IPS-20b (cell line): ENCODE measurements at regions not wholly inside any gene's neighbourhood (a gene's known extent, or its start where the extent isn't known, plus 50 kb on each side); places are given as distances from the start of the nearest gene placed in this dataset.

Experiments
- H3K27ac ChIP-seq: one replicate; pipeline ENCODE4 v1.5.1; 2013; ENCODE audit warnings: low read length
- H3K27me3 ChIP-seq: 2 replicates; pipeline ENCODE4 v1.6.1; 2013; ENCODE audit warnings: mild to moderate bottlenecking, low read length, inconsistent platforms; ENCODE audit not compliant: insufficient read depth
- H3K36me3 ChIP-seq: 2 replicates; pipeline ENCODE4 v1.6.1; 2013; ENCODE audit warnings: low read depth, mild to moderate bottlenecking, inconsistent platforms, low read length, moderate library complexity; ENCODE audit not compliant: insufficient read depth
- H3K4me1 ChIP-seq: 2 replicates; pipeline ENCODE4 v1.6.1; 2013; ENCODE audit warnings: mild to moderate bottlenecking, control low read depth, inconsistent platforms, low read length, moderate library complexity; ENCODE audit not compliant: insufficient read depth
- H3K4me3 ChIP-seq: 2 replicates; pipeline ENCODE4 v1.5.1; 2013; ENCODE audit warnings: mild to moderate bottlenecking, low read length, inconsistent platforms
- H3K9ac ChIP-seq: 2 replicates; pipeline ENCODE4 v1.6.1; 2013; ENCODE audit warnings: low read depth, mild to moderate bottlenecking, inconsistent platforms, low read length, moderate library complexity
- H3K9me3 ChIP-seq: 2 replicates; pipeline ENCODE4 v1.6.1; 2013; ENCODE audit warnings: mild to moderate bottlenecking, low read depth, low read length, inconsistent platforms; ENCODE audit not compliant: insufficient read depth

DNA sequence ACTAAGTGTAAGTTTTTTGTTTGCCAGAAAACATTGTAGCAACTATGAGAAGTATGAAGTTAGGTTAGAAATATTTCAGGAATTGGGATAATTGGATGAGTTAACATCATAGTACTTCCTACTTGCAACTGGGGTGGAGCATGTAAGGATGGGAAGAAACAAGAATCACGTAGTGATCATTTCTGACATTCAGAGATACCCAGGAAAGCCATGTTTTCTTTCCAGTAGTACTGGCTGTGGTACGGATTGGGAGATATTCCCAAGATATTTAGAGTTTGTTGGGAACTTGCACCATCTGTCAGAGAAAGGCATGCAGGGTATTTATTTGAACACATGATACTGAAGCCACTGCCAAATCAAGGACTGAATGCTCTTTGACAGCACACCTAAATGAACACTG is 87.6 kb upstream of the SLC4A4 start:
- Histone ChIP-seq H3K27me3 (no peaks in the 10 kb centered on the region), H3K4me1 (no peaks in the 10 kb centered on the region), H3K9me3 (no peaks in the 10 kb centered on the region), H3K36me3 (no peaks in the 10 kb centered on the region), H3K4me3 (no peak overlapping the region), H3K27ac (no peak overlapping the region), H3K9ac (no peak overlapping the region)

GRCh38 chr4:71253545-71253944 is 85.3 kb upstream of the SLC4A4 start:
- H3K36me3 ChIP-seq: no peaks in the 10 kb centered on the region
- no peak overlapping the region for H3K27ac ChIP-seq
- H3K9ac ChIP-seq: no peak overlapping the region
- no peak overlapping the region for H3K4me3 ChIP-seq
- no peaks in the 10 kb centered on the region for H3K27me3 ChIP-seq
- no peaks in the 10 kb centered on the region for H3K4me1 ChIP-seq
- no peaks in the 10 kb centered on the region for H3K9me3 ChIP-seq

DNA sequence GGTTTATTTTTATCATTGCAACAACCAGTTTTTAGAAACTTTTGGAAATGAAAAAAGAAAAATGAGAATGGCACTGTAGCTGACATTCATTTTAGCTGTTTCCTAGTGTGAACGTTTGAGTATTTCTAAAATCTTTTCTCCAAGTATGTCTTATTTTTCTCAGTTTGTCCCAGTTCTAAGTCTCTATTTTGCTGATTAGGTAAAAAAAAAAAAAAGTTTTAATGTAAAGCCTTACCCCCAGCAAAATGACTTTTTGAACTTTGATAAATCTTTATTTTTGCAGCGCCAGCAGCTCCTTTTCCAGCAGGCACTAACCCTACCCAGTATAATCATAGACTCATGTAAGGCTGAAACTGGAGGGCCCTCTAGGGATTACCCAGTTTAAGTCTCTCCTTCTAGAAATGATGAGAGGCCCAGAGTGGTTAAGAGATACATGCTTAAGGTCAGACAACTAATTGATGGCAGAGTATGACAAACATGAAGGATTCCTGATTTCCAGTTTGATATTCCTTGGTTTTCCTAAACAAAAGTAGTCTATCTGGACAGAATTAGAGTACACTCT is 84.3 kb upstream of the SLC4A4 start:
- Histone ChIP-seq H3K4me1 (no peaks in the 10 kb centered on the region), H3K27ac (no peak overlapping the region), H3K27me3 (no peaks in the 10 kb centered on the region), H3K36me3 (no peaks in the 10 kb centered on the region), H3K4me3 (no peak overlapping the region), H3K9me3 (no peaks in the 10 kb centered on the region), H3K9ac (no peak overlapping the region)

DNA sequence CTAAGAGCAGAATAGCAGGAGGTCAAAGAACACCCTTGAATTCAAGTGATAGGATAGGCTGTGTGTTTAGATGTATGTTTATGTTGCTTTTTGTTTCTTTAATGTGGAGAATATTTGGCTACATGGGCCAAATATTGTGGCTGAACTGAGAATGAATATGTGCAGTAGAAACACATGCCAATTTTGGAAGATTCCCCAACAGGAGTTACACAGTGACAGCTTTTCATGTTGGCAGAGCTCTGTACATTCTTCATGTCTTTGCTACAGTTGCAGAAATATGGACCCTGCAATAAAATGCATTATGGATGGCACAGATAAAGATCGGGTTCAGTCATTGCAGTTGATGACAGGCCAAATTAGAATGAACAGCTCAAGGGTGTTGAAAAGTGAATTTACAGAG is 82.8 kb upstream of the SLC4A4 start:
- H3K9ac ChIP-seq: no peak overlapping the region
- no peaks in the 10 kb centered on the region for H3K27me3 ChIP-seq
- no peaks in the 10 kb centered on the region for H3K9me3 ChIP-seq
- H3K36me3 ChIP-seq: no peaks in the 10 kb centered on the region
- H3K4me3 ChIP-seq: no peak overlapping the region
- H3K4me1 ChIP-seq: no peaks in the 10 kb centered on the region
- no peak overlapping the region for H3K27ac ChIP-seq

DNA sequence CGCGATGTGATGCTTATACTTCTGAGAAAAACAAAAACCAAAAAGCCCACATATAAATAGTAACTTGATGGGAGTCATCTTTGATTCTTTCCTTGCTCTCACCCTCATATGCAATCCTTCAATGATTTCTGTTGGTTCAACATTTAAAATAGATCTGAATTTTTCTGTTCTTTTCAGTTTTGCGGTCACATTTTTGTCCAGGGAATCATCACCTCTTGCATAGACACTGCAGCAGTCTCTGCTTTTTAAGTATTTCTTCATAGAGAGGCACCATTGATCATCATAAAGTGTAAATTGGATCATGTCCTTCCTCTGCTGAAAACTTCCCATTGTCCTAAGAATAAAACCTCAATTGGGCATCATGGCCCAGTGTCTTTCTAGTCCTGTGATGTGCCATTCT is 81.1 kb upstream of the SLC4A4 start:
- Histone ChIP-seq H3K27ac (no peak overlapping the region), H3K9ac (no peak overlapping the region)

GRCh38 chr4:71258323-71258722 is 80.5 kb upstream of the SLC4A4 start:
- Histone ChIP-seq H3K27ac (no peak overlapping the region), H3K9ac (no peak overlapping the region), H3K36me3 (no peaks in the 10 kb centered on the region), H3K9me3 (no peaks in the 10 kb centered on the region), H3K4me3 (no peak overlapping the region), H3K27me3 (no peaks in the 10 kb centered on the region), H3K4me1 (no peaks in the 10 kb centered on the region; the same call in 1 of the 2 replicates)

More for the DNA sequence above, 81.1 kb upstream of the SLC4A4 start:
- Histone ChIP-seq H3K9me3 (no peaks in the 10 kb centered on the region), H3K4me3 (no peak overlapping the region), H3K36me3 (no peaks in the 10 kb centered on the region), H3K4me1 (no peaks in the 10 kb centered on the region; the same call in 1 of the 2 replicates), H3K27me3 (no peaks in the 10 kb centered on the region)

DNA sequence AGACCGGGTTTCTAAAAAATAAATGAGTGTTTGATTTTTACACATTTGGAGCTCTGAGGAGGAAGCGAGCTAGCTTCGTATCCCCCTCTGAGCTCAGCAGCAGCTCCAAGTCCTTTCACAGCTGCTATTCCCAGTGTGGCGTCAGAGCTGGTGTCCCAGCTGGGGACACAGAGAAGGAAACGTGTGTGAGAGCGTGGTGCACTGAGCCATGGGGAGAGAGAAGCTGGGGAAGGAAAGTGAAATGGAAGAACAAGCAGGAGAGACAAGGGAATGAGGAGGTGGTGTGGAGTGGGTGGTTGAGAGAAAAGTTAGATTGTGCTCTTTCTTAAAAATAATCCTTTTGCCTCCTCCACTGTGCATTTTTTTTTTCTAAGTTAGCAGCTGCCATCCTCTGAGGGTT is 79.5 kb upstream of the SLC4A4 start:
- Histone ChIP-seq H3K9me3 (no peaks in the 10 kb centered on the region), H3K9ac (no peak overlapping the region), H3K36me3 (no peaks in the 10 kb centered on the region), H3K4me3 (no peak overlapping the region), H3K27ac (no peak overlapping the region), H3K4me1 (no peaks in the 10 kb centered on the region; the same call in 1 of the 2 replicates), H3K27me3 (no peaks in the 10 kb centered on the region)

DNA sequence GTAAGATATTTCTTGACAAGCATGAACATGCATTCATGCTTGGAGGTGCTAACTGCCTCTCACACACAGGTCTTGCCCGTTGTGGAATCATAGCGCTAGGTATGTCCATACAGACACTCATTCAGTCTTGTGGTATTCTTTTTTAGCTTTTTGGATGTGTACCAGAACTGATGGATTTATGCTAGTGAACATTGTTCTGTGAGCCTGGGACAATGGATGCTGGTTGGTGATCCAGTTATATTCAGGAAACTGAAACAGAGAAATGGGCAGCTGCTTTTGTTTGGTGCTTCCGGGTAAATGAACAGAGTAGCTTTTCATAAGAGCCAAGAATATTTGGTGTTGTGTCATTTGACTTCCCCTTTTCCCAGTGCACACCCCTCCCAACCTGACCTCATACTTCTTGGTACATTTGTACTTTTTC is 78.9 kb upstream of the SLC4A4 start:
- Histone ChIP-seq H3K4me1 (no peaks in the 10 kb centered on the region; the same call in 1 of the 2 replicates), H3K27me3 (no peaks in the 10 kb centered on the region), H3K27ac (no peak overlapping the region), H3K4me3 (no peak overlapping the region), H3K36me3 (no peaks in the 10 kb centered on the region), H3K9ac (no peak overlapping the region), H3K9me3 (no peaks in the 10 kb centered on the region)

- Histone ChIP-seq H3K27ac (no peak overlapping the region), H3K4me1 (no peaks in the 10 kb centered on the region; the same call in 1 of the 2 replicates), H3K27me3 (no peaks in the 10 kb centered on the region), H3K9me3 (no peaks in the 10 kb centered on the region), H3K9ac (no peak overlapping the region), H3K4me3 (no peak overlapping the region), H3K36me3 (no peaks in the 10 kb centered on the region)
Observed at GRCh38 chr4:71260544-71260943, 78.3 kb upstream of the SLC4A4 start.

GRCh38 chr4:71261001-71261400 is 77.8 kb upstream of the SLC4A4 start:
- no peaks in the 10 kb centered on the region for H3K27me3 ChIP-seq
- no peak overlapping the region for H3K27ac ChIP-seq
- H3K4me3 ChIP-seq: no peak overlapping the region
- no peaks in the 10 kb centered on the region for H3K9me3 ChIP-seq
- no peaks in the 10 kb centered on the region; the same call in 1 of the 2 replicates for H3K4me1 ChIP-seq
- no peaks in the 10 kb centered on the region for H3K36me3 ChIP-seq
- no peak overlapping the region for H3K9ac ChIP-seq

DNA sequence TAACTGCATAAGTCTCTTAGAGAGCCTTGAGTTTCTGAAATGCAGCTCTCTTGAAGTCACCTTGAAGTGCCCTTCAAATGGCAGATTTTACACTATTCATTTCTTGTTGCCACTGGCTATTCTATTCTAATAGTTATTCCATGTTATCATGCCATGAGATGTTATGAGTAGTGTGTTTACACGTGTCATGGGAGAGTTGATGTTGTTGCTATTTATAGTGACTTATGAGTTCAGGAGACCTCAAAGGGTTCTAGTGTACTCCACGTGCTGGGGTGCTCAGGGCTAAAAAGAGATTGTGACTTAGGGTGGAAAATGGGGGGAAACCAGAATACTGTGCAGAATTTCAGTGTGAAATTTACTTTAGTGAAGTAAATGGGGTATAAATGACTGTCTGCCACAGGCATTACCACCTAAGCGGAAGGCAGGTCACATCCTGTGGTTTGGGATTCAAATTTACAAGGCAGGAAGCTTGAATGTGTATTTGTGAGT is 77.1 kb upstream of the SLC4A4 start:
- Histone ChIP-seq H3K27ac (no peak overlapping the region), H3K9me3 (no peaks in the 10 kb centered on the region), H3K9ac (no peak overlapping the region), H3K27me3 (no peaks in the 10 kb centered on the region), H3K4me1 (no peaks in the 10 kb centered on the region; the same call in 1 of the 2 replicates), H3K4me3 (no peak overlapping the region), H3K36me3 (no peaks in the 10 kb centered on the region)

DNA sequence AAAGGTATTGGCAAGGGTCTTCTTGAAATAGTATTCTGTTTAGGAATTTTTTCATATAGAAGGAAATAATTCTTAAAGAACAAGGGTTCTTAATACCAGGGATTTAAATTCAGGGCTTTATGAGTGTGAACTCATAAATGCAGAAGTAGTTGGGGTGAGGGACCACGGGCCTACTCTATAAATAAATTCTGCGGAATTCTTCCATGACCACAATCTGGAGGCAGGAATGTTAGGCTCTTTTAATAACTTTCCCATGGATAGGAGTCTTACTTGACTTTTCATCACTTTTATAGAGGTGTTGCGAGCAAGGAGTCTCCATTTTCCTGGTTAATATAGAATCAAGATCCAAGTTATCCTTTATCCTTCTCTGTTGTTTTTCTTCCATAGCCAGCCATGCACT is 76.7 kb upstream of the SLC4A4 start:
- no peaks in the 10 kb centered on the region; the same call in 1 of the 2 replicates for H3K4me1 ChIP-seq
- H3K36me3 ChIP-seq: no peaks in the 10 kb centered on the region
- H3K27ac ChIP-seq: no peak overlapping the region
- H3K9ac ChIP-seq: no peak overlapping the region
- no peaks in the 10 kb centered on the region for H3K27me3 ChIP-seq
- no peak overlapping the region for H3K4me3 ChIP-seq
- no peaks in the 10 kb centered on the region for H3K9me3 ChIP-seq
